ENCODE measurements at regions not wholly inside any gene's neighbourhood (a gene's known extent, or its start where the extent isn't known, plus 50 kb on each side); places are given as distances from the start of the nearest gene placed in this dataset.
"Not testable (repeated sequence)": the region's sequence is repeated elsewhere in the genome, so short reads cannot be mapped to it uniquely, and the experiment has no call there.

- peak; percentile 13 for DNase-seq
Measured at GRCh38 chr3:105982207-105982606, 113.4 kb upstream of the CBLB start.

- DNase-seq, result no peak
Measured at GRCh38 chr3:105984837-105985236, 116.0 kb upstream of the CBLB start.

GRCh38 chr3:105986343-105986742 is 117.5 kb upstream of the CBLB start:
- not testable (repeated sequence) for DNase-seq

GRCh38 chr3:105987809-105988208 is 119.0 kb upstream of the CBLB start:
- DNase-seq, result peak; percentile 57

GRCh38 chr3:105988540-105989212 is 119.9 kb upstream of the CBLB start:
- no peak for DNase-seq

- no peak for DNase-seq
Measured at GRCh38 chr3:105996781-105997180, 128.0 kb upstream of the CBLB start.

GRCh38 chr3:105997466-105997799 is 128.6 kb upstream of the CBLB start:
- DNase-seq, result no peak

- peak; percentile 67 for DNase-seq
Measured at GRCh38 chr3:105997800-105998526, 129.2 kb upstream of the CBLB start.

- DNase-seq, result peak; percentile 85
Measured at GRCh38 chr3:105999856-106000255, 131.0 kb upstream of the CBLB start.

- DNase-seq, result no peak
Measured at GRCh38 chr3:106001923-106002322, 133.1 kb upstream of the CBLB start.

- peak; percentile 97 for DNase-seq
Measured at GRCh38 chr3:106004137-106004681, 135.4 kb upstream of the CBLB start.

GRCh38 chr3:106004826-106005225 is 136.0 kb upstream of the CBLB start:
- DNase-seq, result no peak

- DNase-seq, result no peak
Measured at GRCh38 chr3:106006001-106006400, 137.2 kb upstream of the CBLB start.

- no peak for DNase-seq
Measured at GRCh38 chr3:106006571-106006970, 137.8 kb upstream of the CBLB start.

- no peak for DNase-seq
Measured at GRCh38 chr3:106007512-106007911, 138.7 kb upstream of the CBLB start.

- peak; percentile 59 for DNase-seq
Measured at GRCh38 chr3:106008766-106009165, 140.0 kb upstream of the CBLB start.

GRCh38 chr3:106010829-106011228 is 142.0 kb upstream of the CBLB start:
- peak; percentile 16 for DNase-seq

- peak; percentile 33 for DNase-seq
Measured at GRCh38 chr3:106013971-106014370, 145.2 kb upstream of the CBLB start.

GRCh38 chr3:106014518-106014917 is 145.7 kb upstream of the CBLB start:
- no peak for DNase-seq

GRCh38 chr3:106014971-106015370 is 146.2 kb upstream of the CBLB start:
- DNase-seq, result no peak

GRCh38 chr3:106018102-106018501 is 149.3 kb upstream of the CBLB start:
- no peak for DNase-seq

- no peak for DNase-seq
Measured at GRCh38 chr3:106018929-106019550, 150.2 kb upstream of the CBLB start.

GRCh38 chr3:106022913-106023312 is 154.1 kb upstream of the CBLB start:
- DNase-seq, result no peak

GRCh38 chr3:106025151-106025722 is 156.4 kb upstream of the CBLB start:
- no peak for DNase-seq
